GM19043 (cell line): ENCODE measurements at regions not wholly inside any gene's neighbourhood (a gene's known extent, or its start where the extent isn't known, plus 50 kb on each side); places are given as distances from the start of the nearest gene placed in this dataset.

Experiments used
- ATAC-seq: cut with Tn5 transposase; IDR thresholded peaks from one replicate; pipeline ENCODE4 v1.9.1; 2021; ENCODE audit warnings: low read depth; ENCODE audit not compliant: unreplicated experiment

- ATAC-seq = no peak
These were observed 100.1 kb upstream of the LPP start for GRCh38 chr3:188053710-188054380.

GRCh38 chr3:188054541-188054940 lies 99.4 kb upstream of the LPP start:
- ATAC-seq = no peak

- ATAC-seq = no peak
These were observed 98.6 kb upstream of the LPP start for GRCh38 chr3:188055388-188055787.

- ATAC-seq = no peak
These were observed 96.8 kb upstream of the LPP start for GRCh38 chr3:188057124-188057523.

GRCh38 chr3:188058569-188059184 lies 95.3 kb upstream of the LPP start:
- ATAC-seq = no peak

- ATAC-seq = no peak
These were observed 94.6 kb upstream of the LPP start for GRCh38 chr3:188059351-188059750.

GRCh38 chr3:188060264-188060835 lies 93.6 kb upstream of the LPP start:
- ATAC-seq = no peak

GRCh38 chr3:188060840-188061544 lies 93.0 kb upstream of the LPP start:
- no peak for ATAC-seq

GRCh38 chr3:188062216-188062615 lies 91.7 kb upstream of the LPP start:
- ATAC-seq = no peak

- no peak for ATAC-seq
These were observed 89.0 kb upstream of the LPP start for GRCh38 chr3:188064831-188065493.

- no peak for ATAC-seq
These were observed 87.8 kb upstream of the LPP start for GRCh38 chr3:188066141-188066540.

- ATAC-seq = no peak
These were observed 86.0 kb upstream of the LPP start for GRCh38 chr3:188067932-188068331.

GRCh38 chr3:188068342-188068741 lies 85.6 kb upstream of the LPP start:
- no peak for ATAC-seq

GRCh38 chr3:188071636-188072035 lies 82.3 kb upstream of the LPP start:
- no peak for ATAC-seq

GRCh38 chr3:188076176-188076575 lies 77.8 kb upstream of the LPP start:
- no peak for ATAC-seq

GRCh38 chr3:188077160-188077799 lies 76.7 kb upstream of the LPP start:
- ATAC-seq = no peak

GRCh38 chr3:188080091-188080490 lies 73.9 kb upstream of the LPP start:
- ATAC-seq = no peak

- ATAC-seq = no peak
These were observed 71.9 kb upstream of the LPP start for GRCh38 chr3:188082031-188082430.

- ATAC-seq = no peak
These were observed 71.5 kb upstream of the LPP start for GRCh38 chr3:188082450-188082849.

- no peak for ATAC-seq
These were observed 70.9 kb upstream of the LPP start for GRCh38 chr3:188083011-188083410.
